SK-N-MC (cell line): ENCODE measurements at regions not wholly inside any gene's neighbourhood (a gene's known extent, or its start where the extent isn't known, plus 50 kb on each side); places are given as distances from the start of the nearest gene placed in this dataset.
A peak's percentile ranks its signal among the peaks of the same experiment; 100 is the strongest.

Experiments
- EZH2 ChIP-seq: fragments of 200-600 bp; sonication (generic); IDR thresholded peaks from one replicate; pipeline ENCODE4 v1.6.1; 2017; ENCODE audit warnings: antibody characterized with exemption
- FOXP2 ChIP-seq: optimal IDR thresholded peaks from 2 replicates; pipeline ENCODE3; 2011; ENCODE audit warnings: mild to moderate bottlenecking, moderate library complexity; ENCODE audit not compliant: insufficient read depth; ENCODE audit errors: extremely low read length, control extremely low read depth
- POLR2AphosphoS5 ChIP-seq: IDR thresholded peaks from 2 replicates; pipeline ENCODE4 v1.6.1; 2012; ENCODE audit warnings: mild to moderate bottlenecking, low read depth, low read length, borderline replicate concordance

- TF ChIP-seq EZH2, result peak; percentile 20
- TF ChIP-seq POLR2AphosphoS5, result no peak
- no peak for TF ChIP-seq FOXP2
Observed at GRCh38 chr5:2642684-2643345, 108.7 kb downstream of the IRX2 start.
